ENCODE measurements at regions not wholly inside any gene's neighbourhood (a gene's known extent, or its start where the extent isn't known, plus 50 kb on each side); places are given as distances from the start of the nearest gene placed in this dataset.

DNA sequence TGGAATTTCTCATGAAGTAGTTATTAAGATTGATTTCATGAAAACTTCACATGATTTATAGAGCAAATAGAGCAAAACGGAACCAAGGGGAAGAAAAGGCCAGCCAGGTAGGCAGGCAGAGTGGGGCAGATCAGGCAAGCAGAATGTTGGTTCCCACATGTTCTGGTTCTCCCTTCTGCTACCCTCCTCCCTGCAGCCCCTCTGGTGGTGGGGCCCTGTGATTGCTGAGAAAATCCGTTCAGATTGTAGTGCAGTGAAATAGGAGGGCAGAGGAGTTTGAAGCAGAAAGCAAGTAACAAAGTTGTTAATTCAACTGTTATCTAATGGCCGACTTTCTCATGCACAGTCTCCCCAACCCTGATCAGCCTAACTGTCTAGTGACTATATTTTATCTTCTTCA, 185.3 kb downstream of the MID1IP1 start:
- TF ChIP-seq, protein P1, sequence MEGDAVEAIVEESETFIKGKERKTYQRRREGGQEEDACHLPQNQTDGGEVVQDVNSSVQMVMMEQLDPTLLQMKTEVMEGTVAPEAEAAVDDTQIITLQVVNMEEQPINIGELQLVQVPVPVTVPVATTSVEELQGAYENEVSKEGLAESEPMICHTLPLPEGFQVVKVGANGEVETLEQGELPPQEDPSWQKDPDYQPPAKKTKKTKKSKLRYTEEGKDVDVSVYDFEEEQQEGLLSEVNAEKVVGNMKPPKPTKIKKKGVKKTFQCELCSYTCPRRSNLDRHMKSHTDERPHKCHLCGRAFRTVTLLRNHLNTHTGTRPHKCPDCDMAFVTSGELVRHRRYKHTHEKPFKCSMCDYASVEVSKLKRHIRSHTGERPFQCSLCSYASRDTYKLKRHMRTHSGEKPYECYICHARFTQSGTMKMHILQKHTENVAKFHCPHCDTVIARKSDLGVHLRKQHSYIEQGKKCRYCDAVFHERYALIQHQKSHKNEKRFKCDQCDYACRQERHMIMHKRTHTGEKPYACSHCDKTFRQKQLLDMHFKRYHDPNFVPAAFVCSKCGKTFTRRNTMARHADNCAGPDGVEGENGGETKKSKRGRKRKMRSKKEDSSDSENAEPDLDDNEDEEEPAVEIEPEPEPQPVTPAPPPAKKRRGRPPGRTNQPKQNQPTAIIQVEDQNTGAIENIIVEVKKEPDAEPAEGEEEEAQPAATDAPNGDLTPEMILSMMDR (IDR thresholded peaks at IDR 0.05; ENCODE audit: low read depth, low read length, missing input control) = no peak
- no peak for TF ChIP-seq RAD21 (IDR thresholded peaks at IDR 0.05)
- no peak for TF ChIP-seq GABPA (IDR thresholded peaks at IDR 0.05 in 1 of 2, conservative IDR thresholded peaks at IDR 0.05 in 1 of 2)
- no peak for TF ChIP-seq REST (IDR thresholded peaks at IDR 0.05)
- TF ChIP-seq SP1 (IDR thresholded peaks at IDR 0.05) = no peak
- TF ChIP-seq TAF1 (conservative IDR thresholded peaks at IDR 0.05) = no peak
- no peak for TF ChIP-seq RXRA (IDR thresholded peaks at IDR 0.05)
